Lower leg skin (tissue), 4 donors: ENCODE measurements at regions not wholly inside any gene's neighbourhood (a gene's known extent, or its start where the extent isn't known, plus 50 kb on each side); places are given as distances from the start of the nearest gene placed in this dataset.

Experiments
- DNase-seq, 2 donors: peaks; one replicate each; pipeline ENCODE4 v3.0.0-alpha.2; 2019; ENCODE audit warnings: low spot score in 2 of 2
- H3K4me3 ChIP-seq: fragments of 200-600 bp; sonication (generic); 2 replicates; pipeline ENCODE4 v1.5.1; 2017; ENCODE audit warnings: mild to moderate bottlenecking, low read depth; ENCODE audit not compliant: poor library complexity, severe bottlenecking
- CTCF ChIP-seq, 3 donors: fragments of 450-650 bp; IDR thresholded peaks; one replicate each; pipeline ENCODE4 v1.5.1; 2016; ENCODE audit warnings: antibody characterized with exemption in 3 of 3, mild to moderate bottlenecking in 3 of 3, moderate library complexity in 2 of 3
- POLR2A ChIP-seq, 2 donors: fragments of 450-650 bp; IDR thresholded peaks; one replicate each; pipeline ENCODE4 v1.6.1; 2016 to 2017; ENCODE audit warnings: antibody characterized with exemption in 2 of 2, mild to moderate bottlenecking in 1 of 2, moderate library complexity in 1 of 2
- WGBS, 2 donors: methylation state at CpG; one replicate each; pipeline ENCODE4 v1.1.5; 2018; 5-methylcytosine and 5-hydroxymethylcytosine counted together
- intact Hi-C: fragments of 100-400 bp; cut with DNase I; formaldehyde crosslinking; loops from one replicate; pipeline ENCODE4 v1.15.0; 2023; ENCODE audit warnings: low total_unique reads

- DNase-seq: no peak
- 65 to 79% methylated on average over 2 of the region's 2 CpGs for WGBS, 2 donors
- no peak overlapping the region for H3K4me3 ChIP-seq
- intact Hi-C loops: no loop called here
- TF ChIP-seq CTCF (IDR thresholded peaks at IDR 0.05) (no peak), POLR2A (IDR thresholded peaks at IDR 0.05) (no peak)
These were observed 639.0 kb downstream of the REEP3 start for GRCh38 chr10:64159910-64160872.

GRCh38 chr10:64170791-64171190 is 649.6 kb downstream of the REEP3 start:
- WGBS, 2 donors: 93 to 97% methylated on average over 35 of the region's 35 CpGs
- no peak overlapping the region for H3K4me3 ChIP-seq
- no peak for DNase-seq
- TF ChIP-seq CTCF (IDR thresholded peaks at IDR 0.05) (no peak), POLR2A (IDR thresholded peaks at IDR 0.05) (no peak)
- intact Hi-C loops: no loop called here

- no peak for TF ChIP-seq CTCF (IDR thresholded peaks at IDR 0.05)
- no peak for TF ChIP-seq POLR2A (IDR thresholded peaks at IDR 0.05)
- no peak for DNase-seq
- intact Hi-C loops: no loop called here
- H3K4me3 ChIP-seq: no peak overlapping the region
These were observed 652.6 kb downstream of the REEP3 start for GRCh38 chr10:64173826-64174225.

- intact Hi-C loops: no loop called here
- TF ChIP-seq POLR2A (IDR thresholded peaks at IDR 0.05) (no peak), CTCF (IDR thresholded peaks at IDR 0.05) (no peak)
- DNase-seq: no peak
- WGBS, 2 donors: 50 to 51% methylated on average over 9 of the region's 9 CpGs
- no peak overlapping the region for H3K4me3 ChIP-seq
These were observed 653.6 kb downstream of the REEP3 start for GRCh38 chr10:64174666-64175255.

GRCh38 chr10:64175271-64175962 is 654.2 kb downstream of the REEP3 start:
- WGBS, 2 donors: 55 to 60% methylated on average over 4 of the region's 4 CpGs

More at GRCh38 chr10:64175271-64175962, 654.2 kb downstream of the REEP3 start:
- no peak overlapping the region for H3K4me3 ChIP-seq
- DNase-seq: no peak
- TF ChIP-seq CTCF (IDR thresholded peaks at IDR 0.05) (no peak), POLR2A (IDR thresholded peaks at IDR 0.05) (no peak)
- intact Hi-C loops: no loop called here
